Right lobe of liver (tissue), 4 donors: ENCODE measurements at regions not wholly inside any gene's neighbourhood (a gene's known extent, or its start where the extent isn't known, plus 50 kb on each side); places are given as distances from the start of the nearest gene placed in this dataset.

Source experiments
- CTCF ChIP-seq, 4 donors: fragments of 200-600 bp in 3 of 4; fragments of 450-650 bp in 1 of 4; IDR thresholded peaks; one replicate each; pipeline versions ENCODE4 v1.5.1 to v1.8.0; 2016 to 2022; ENCODE audit warnings: antibody characterized with exemption in 4 of 4, mild to moderate bottlenecking in 2 of 4
- POLR2A ChIP-seq: fragments of 450-650 bp; IDR thresholded peaks from one replicate; pipeline ENCODE4 v1.6.1; 2017; ENCODE audit warnings: antibody characterized with exemption, mild to moderate bottlenecking
- donor health status: DM: no; HTN: no; CAD: no.
- donor health status: DM: no; HTN: no; CAD: no.
- donor health status: DM: no; HTN: yes; CAD: no.

- TF ChIP-seq CTCF (IDR thresholded peaks at IDR 0.05), result no peak
- TF ChIP-seq POLR2A, result no peak
Measured at GRCh38 chrX:87409113-87409841, 108.3 kb upstream of the KLHL4 start.
